Muscle layer of duodenum (tissue), 2 donors: ENCODE measurements at regions not wholly inside any gene's neighbourhood (a gene's known extent, or its start where the extent isn't known, plus 50 kb on each side); places are given as distances from the start of the nearest gene placed in this dataset.

Experiments used
- H3K27ac ChIP-seq: one replicate; pipeline ENCODE4 v1.7.0; 2013; ENCODE audit warnings: mild to moderate bottlenecking, low read length
- H3K27me3 ChIP-seq: one replicate; pipeline ENCODE4 v1.7.0; 2013; ENCODE audit warnings: low read depth, mild to moderate bottlenecking, control low read depth, low read length
- H3K36me3 ChIP-seq, 2 donors: one replicate each; pipeline ENCODE4 v1.7.0; 2013; ENCODE audit warnings: low read length in 2 of 2, control low read depth in 1 of 2, mild to moderate bottlenecking in 1 of 2; ENCODE audit not compliant: insufficient read depth in 2 of 2, control insufficient read depth in 1 of 2
- H3K4me1 ChIP-seq, 2 donors: one replicate each; pipeline ENCODE4 v1.7.0; 2013; ENCODE audit warnings: low read length in 2 of 2, mild to moderate bottlenecking in 2 of 2, control low read depth in 1 of 2, moderate library complexity in 1 of 2; ENCODE audit not compliant: insufficient read depth in 2 of 2, control insufficient read depth in 1 of 2
- H3K4me3 ChIP-seq, 2 donors: one replicate each; pipeline ENCODE4 v1.7.0; 2013; ENCODE audit warnings: low read length in 2 of 2, low read depth in 1 of 2, mild to moderate bottlenecking in 1 of 2
- H3K9me3 ChIP-seq, 2 donors: one replicate each; pipeline ENCODE4 v1.7.0; 2013; ENCODE audit warnings: low read length in 2 of 2, control low read depth in 1 of 2, mild to moderate bottlenecking in 1 of 2; ENCODE audit not compliant: control insufficient read depth in 1 of 2
- donor health status: healthy.

DNA sequence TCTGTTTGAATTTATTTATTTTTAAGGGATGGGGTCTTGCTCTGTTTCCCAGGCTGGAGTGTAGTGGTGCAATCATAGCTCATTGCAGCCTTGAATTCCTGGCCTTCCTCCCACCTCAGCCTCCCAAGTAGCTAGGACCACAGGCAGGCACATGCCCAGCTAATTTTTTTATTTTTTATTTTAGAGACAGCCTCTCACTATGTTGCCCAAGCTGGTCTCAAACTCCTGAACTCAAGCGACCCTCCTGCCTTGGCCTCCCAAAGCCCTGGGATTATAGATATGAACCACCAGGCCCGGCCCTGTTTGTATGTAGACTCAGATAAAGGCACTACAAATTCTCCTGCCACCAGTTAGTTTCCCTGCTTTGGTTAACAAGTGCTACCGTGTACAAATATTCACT, 142.9 kb upstream of the SOX4 start:
- Histone ChIP-seq H3K9me3 (no peaks in the 10 kb centered on the region), H3K4me3 (no peak overlapping the region), H3K27me3 (no peaks in the 10 kb centered on the region), H3K27ac (no peak overlapping the region), H3K4me1 (no peaks in the 10 kb centered on the region), H3K36me3 (no peaks in the 10 kb centered on the region)

DNA sequence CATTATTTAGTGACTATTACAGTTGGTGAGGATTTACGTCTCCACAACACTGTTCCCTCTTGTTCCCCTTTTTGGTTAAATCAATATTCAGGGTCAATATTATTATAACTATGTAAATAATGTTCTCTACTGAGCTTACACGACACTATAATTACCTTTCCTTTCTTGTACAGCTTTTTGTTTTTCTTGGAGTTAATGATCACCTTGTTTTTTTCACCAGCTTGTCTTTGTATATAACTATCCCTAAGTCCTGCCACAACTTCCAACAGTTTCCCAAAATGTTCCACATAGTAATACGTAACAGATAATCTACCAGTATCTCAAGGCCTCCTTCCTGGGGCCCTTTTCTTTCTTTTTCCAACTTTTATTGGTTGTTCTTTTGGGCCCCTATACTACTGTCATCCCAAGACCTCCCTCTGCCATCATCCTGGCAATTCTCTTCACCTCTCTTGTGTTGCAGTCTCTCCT, 142.0 kb upstream of the SOX4 start:
- Histone ChIP-seq H3K27ac (no peak overlapping the region), H3K4me3 (no peak overlapping the region), H3K9me3 (no peaks in the 10 kb centered on the region), H3K27me3 (no peaks in the 10 kb centered on the region), H3K36me3 (no peaks in the 10 kb centered on the region), H3K4me1 (no peaks in the 10 kb centered on the region)

DNA sequence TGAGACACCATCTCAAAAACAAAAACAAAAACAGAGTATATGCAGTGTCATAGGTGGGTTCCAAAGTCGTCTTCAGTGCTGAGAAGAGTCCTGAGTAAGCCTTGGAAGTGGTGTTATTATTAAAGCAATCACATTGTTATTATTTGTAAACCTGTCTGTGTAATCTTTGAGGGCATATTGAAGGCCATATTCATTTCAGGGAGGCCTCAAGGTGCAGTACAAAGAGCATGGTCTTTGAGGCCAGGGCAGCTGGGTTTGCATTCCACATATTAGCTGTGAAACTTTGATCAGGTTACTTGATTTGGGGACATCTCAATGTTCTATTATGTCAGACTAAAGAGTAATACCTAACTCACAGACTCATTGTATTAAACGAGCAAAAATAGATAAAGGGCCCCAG, 139.3 kb upstream of the SOX4 start:
- H3K4me3 ChIP-seq = no peak overlapping the region
- no peaks in the 10 kb centered on the region for H3K27me3 ChIP-seq
- no peak overlapping the region for H3K27ac ChIP-seq

DNA sequence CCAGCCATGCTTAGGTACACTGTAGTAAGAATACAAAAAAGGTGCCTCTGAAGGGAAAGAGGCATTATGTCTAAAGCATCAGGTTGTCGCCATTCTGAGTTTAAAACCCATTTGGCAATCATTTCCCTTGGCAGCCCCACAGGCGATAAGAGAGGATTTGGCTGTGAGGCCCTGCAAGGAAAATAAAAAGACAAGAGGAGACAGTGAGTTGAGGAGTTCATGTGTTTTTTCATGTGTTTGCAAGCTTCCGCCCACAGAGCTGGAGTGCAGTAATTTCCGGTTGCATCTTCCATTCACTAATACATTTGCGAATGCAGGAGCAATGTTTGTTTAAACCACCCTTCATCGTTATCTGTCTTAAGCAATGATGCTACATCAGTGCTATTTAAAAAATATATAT, 138.5 kb upstream of the SOX4 start:
- Histone ChIP-seq H3K4me1 (no peaks in the 10 kb centered on the region), H3K27ac (no peak overlapping the region), H3K9me3 (no peaks in the 10 kb centered on the region), H3K36me3 (no peaks in the 10 kb centered on the region), H3K27me3 (no peaks in the 10 kb centered on the region), H3K4me3 (no peak overlapping the region)

More for the DNA sequence above, 139.3 kb upstream of the SOX4 start:
- Histone ChIP-seq H3K9me3 (no peaks in the 10 kb centered on the region), H3K4me1 (no peaks in the 10 kb centered on the region), H3K36me3 (no peaks in the 10 kb centered on the region)

DNA sequence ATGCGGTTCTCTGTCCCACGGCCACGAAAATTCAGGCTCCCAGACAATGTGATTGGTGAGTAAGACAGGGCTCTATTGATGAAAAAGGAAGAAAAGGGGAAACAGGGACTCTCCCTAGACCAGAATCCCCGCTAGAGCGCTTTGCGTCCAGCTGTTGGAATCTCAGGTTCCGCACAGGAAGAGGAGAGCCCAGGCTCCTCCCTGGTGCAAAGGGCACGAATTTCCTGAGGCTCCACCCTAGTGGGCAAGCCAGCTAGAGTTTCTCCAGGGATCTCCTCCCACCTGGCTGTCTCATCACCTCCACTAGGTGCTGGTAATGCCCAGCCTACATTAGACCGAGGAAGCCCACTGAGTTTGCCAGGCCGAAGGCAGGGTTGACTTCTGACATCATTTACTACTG, 135.9 kb upstream of the SOX4 start:
- Histone ChIP-seq H3K27ac (no peak overlapping the region), H3K4me3 (no peak overlapping the region), H3K27me3 (no peaks in the 10 kb centered on the region), H3K36me3 (no peaks in the 10 kb centered on the region), H3K4me1 (no peaks in the 10 kb centered on the region), H3K9me3 (no peaks in the 10 kb centered on the region)

DNA sequence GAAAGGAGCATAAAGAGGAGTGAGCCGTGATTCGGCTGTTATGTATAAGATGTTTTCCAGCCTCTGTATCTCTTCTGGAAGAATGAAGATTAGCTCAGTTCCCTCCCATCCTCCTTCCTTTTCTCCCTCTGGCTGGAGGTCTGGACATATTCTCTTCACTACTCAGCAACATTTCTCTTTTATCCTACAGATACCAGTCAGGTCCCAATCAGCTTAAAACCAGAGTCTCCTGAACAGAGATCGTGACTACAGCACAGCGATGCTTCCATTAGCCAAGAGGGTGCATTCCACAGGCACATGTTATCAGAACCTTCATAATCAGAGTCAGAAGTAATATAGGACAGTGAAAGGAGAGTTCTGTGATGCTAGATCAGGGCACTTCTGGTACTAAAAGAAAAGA, 133.9 kb upstream of the SOX4 start:
- no peak overlapping the region for H3K4me3 ChIP-seq
- H3K27ac ChIP-seq = no peak overlapping the region
- no peaks in the 10 kb centered on the region for H3K9me3 ChIP-seq
- no peaks in the 10 kb centered on the region for H3K27me3 ChIP-seq
- no peaks in the 10 kb centered on the region for H3K4me1 ChIP-seq
- no peaks in the 10 kb centered on the region for H3K36me3 ChIP-seq

DNA sequence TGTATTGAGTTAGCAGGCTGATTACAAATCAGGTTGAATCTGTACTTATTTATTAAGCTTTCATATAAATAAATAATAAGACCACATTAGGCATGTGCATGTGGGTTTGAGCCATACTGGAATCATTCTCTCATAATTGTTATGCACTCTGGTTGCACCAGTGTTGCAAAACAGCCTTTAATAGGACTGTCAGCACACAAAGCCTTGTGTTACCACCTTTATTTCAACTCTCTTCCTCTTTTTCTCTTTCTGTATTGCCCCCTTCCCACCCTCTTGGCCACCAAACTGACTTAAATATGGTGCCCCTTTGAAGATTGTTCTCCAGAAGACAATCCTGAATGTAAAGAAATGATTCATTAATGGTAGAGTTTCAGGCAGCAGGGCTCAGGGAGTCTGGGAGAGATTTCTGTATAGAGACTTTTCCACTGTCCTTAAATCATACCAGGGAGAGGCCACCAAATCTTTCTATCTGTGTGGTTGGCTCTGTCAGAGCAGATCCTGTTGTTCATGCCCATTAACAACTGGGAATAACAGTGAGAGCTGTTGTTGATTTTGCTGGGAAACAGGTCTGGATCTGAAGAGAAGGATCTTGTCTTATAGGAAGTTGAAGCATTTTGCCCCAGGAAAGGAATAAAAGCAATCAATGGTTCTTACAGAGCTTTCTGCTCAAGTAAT, 131.6 kb upstream of the SOX4 start:
- Histone ChIP-seq H3K36me3 (no peaks in the 10 kb centered on the region), H3K9me3 (no peaks in the 10 kb centered on the region), H3K4me3 (no peak overlapping the region), H3K27ac (no peak overlapping the region), H3K27me3 (no peaks in the 10 kb centered on the region), H3K4me1 (no peaks in the 10 kb centered on the region)

DNA sequence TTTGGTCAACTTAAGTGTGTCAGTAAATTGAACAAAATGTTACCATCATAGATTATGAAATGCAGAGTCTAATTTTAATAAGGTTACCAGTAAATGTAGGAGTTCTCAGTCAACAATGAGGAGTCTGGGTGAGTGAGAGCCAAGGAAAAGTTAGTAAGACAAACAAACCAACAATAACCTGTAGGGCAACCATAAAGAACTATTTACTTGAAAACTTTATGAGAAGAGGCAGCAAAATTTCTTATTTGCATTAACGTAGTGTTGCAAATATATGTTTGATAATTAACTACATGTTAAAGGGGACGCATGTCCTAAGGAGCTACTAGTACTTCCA, 131.1 kb upstream of the SOX4 start:
- Histone ChIP-seq H3K4me1 (no peaks in the 10 kb centered on the region), H3K36me3 (no peaks in the 10 kb centered on the region), H3K9me3 (no peaks in the 10 kb centered on the region), H3K4me3 (no peak overlapping the region), H3K27me3 (no peaks in the 10 kb centered on the region), H3K27ac (no peak overlapping the region)

DNA sequence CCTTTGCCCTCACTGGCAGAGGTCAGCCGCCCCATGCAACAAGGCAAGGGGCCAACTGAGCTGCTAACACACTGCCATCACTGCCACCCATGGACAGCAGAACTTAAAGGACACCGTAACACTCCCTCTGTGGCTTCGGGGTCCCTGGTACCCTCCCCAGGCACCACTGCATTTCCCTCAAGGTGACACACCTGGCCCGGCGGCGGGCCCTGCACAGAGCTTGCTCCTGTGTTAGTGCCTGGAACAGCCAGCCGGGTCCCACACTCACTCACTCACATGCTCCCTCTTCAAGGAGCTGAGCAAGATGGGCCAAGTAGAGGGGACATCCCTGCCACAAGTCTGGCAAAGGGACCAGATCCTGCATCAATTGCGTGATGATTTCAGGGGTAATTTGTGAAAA, 126.5 kb upstream of the SOX4 start:
- H3K27ac ChIP-seq = no peak overlapping the region
- no peaks in the 10 kb centered on the region for H3K36me3 ChIP-seq
- no peaks in the 10 kb centered on the region for H3K4me1 ChIP-seq
- no peaks in the 10 kb centered on the region for H3K9me3 ChIP-seq
- H3K4me3 ChIP-seq = no peak overlapping the region
- H3K27me3 ChIP-seq = no peaks in the 10 kb centered on the region

DNA sequence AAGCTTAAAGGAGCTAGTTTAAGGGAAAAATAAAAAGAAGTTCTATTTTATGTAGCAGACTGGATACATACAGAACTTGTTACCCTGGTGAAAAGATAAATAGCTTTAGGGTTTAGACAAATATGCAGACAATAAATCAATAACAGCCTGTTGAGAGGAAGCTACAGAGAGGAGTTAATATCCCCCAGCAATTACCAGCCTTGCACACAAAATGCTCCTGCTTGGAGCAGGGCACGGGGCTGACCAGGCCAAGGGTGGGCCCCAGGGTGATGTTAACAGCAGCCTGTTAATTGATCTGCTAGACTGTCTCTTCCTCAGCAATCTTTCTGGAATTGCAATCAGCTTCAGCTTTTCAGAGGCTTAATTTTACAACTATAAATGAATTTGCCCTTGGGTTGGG, 125.1 kb upstream of the SOX4 start:
- no peaks in the 10 kb centered on the region for H3K4me1 ChIP-seq
- no peaks in the 10 kb centered on the region for H3K9me3 ChIP-seq
- H3K27ac ChIP-seq = no peak overlapping the region
- H3K27me3 ChIP-seq = no peaks in the 10 kb centered on the region
- H3K4me3 ChIP-seq = no peak overlapping the region
- H3K36me3 ChIP-seq = no peaks in the 10 kb centered on the region

DNA sequence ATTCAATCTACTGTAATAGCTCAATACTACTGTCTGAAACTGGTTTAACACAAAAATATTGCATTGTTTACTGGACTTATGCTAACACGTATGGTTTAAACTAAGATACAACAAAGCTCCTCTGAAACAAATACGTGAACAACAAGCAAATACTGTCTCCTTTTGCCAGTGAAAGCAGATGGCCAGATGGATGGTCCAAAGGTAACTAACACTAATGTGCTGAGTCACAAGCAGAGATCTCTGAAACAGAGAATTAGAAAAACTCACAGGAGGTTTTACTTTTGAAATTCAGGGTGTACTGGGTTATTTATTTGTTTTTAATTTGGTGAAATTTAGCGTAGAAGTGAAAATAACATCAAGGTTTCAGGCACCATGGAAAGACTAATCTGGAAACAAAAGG, 124.3 kb upstream of the SOX4 start:
- Histone ChIP-seq H3K4me1 (no peaks in the 10 kb centered on the region), H3K4me3 (no peak overlapping the region), H3K27ac (no peak overlapping the region), H3K36me3 (no peaks in the 10 kb centered on the region), H3K9me3 (no peaks in the 10 kb centered on the region), H3K27me3 (no peaks in the 10 kb centered on the region)

DNA sequence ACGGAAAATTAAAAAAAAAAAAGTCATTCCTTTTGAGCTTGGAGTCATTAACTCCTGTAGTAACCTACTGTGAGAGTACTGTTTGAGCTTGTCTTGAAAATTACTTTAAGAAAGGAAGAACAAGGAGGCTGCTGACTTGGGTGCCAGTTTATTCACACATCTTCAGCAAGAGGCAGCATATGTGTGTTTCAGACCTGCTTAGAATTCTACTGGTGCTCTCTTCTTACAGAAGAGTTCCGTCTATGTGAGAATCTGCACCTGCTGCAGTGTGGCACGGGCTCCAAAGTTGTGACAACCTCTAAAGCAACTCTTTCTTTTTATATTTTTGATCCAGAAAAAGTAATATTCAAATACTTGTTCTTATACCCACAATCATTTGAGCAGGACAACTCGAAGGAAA, 117.4 kb upstream of the SOX4 start:
- H3K36me3 ChIP-seq = no peaks in the 10 kb centered on the region
- H3K27ac ChIP-seq = no peak overlapping the region
- no peak overlapping the region for H3K4me3 ChIP-seq
- H3K9me3 ChIP-seq = no peaks in the 10 kb centered on the region
- no peaks in the 10 kb centered on the region for H3K27me3 ChIP-seq
- H3K4me1 ChIP-seq = no peaks in the 10 kb centered on the region
